ENCODE measurements at regions not wholly inside any gene's neighbourhood (a gene's known extent, or its start where the extent isn't known, plus 50 kb on each side); places are given as distances from the start of the nearest gene placed in this dataset.

GRCh38 chr4:126783191-126783590 is 849.6 kb upstream of the INTU start:
- Histone ChIP-seq H3K36me3 (ENCODE audit: control insufficient read depth, low read length) (no peaks in the 10 kb centered on the region), H3K79me2 (ENCODE audit: control insufficient read depth, low read length) (no peaks in the 10 kb centered on the region)
- no peak for TF ChIP-seq CTCF (IDR thresholded peaks at IDR 0.05; ENCODE audit: low read depth, low read length, poor library complexity, severe bottlenecking)
- TF ChIP-seq EZH2phosphoT487 (IDR thresholded peaks at IDR 0.05; ENCODE audit: borderline replicate concordance, low read length), result no peak

GRCh38 chr4:126784966-126785580 is 847.7 kb upstream of the INTU start:
- no peaks in the 10 kb centered on the region for H3K4me1 ChIP-seq (ENCODE audit: control insufficient read depth, low read length)
- H3K4me3 ChIP-seq (ENCODE audit: low read length), result no peak overlapping the region
- no peaks in the 10 kb centered on the region for H3K36me3 ChIP-seq (ENCODE audit: control insufficient read depth, low read length)
- H3K4me2 ChIP-seq (ENCODE audit: low read length), result no peak overlapping the region
- no peaks in the 10 kb centered on the region for H4K20me1 ChIP-seq (ENCODE audit: control insufficient read depth, insufficient read depth, low read depth, low read length)
- H3K9me2 ChIP-seq (replicated peaks; ENCODE audit: control insufficient read depth, low read length), result no peaks in the 10 kb centered on the region
- H3K79me2 ChIP-seq (ENCODE audit: control insufficient read depth, low read length), result no peaks in the 10 kb centered on the region
- no peaks in the 10 kb centered on the region for H3K9me3 ChIP-seq (ENCODE audit: control insufficient read depth, insufficient read depth, low read length)
- no peaks in the 10 kb centered on the region for H3K27me3 ChIP-seq (ENCODE audit: control insufficient read depth, low read length)
- no peaks in the 10 kb centered on the region for H3F3A ChIP-seq (ENCODE audit: control insufficient read depth, insufficient read depth)
- TF ChIP-seq CTCF (IDR thresholded peaks at IDR 0.05; ENCODE audit: low read depth, low read length, poor library complexity, severe bottlenecking) (no peak), EZH2phosphoT487 (IDR thresholded peaks at IDR 0.05; ENCODE audit: borderline replicate concordance, low read length) (no peak)
- H3K27ac ChIP-seq (ENCODE audit: low read depth, low read length), result no peak overlapping the region

More at GRCh38 chr4:126783191-126783590, 849.6 kb upstream of the INTU start:
- Histone ChIP-seq H3F3A (ENCODE audit: control insufficient read depth, insufficient read depth) (no peaks in the 10 kb centered on the region), H3K4me1 (ENCODE audit: control insufficient read depth, low read length) (no peaks in the 10 kb centered on the region), H3K4me2 (ENCODE audit: low read length) (no peak overlapping the region), H3K4me3 (ENCODE audit: low read length) (no peak overlapping the region), H3K27me3 (ENCODE audit: control insufficient read depth, low read length) (no peaks in the 10 kb centered on the region), H4K20me1 (ENCODE audit: control insufficient read depth, insufficient read depth, low read depth, low read length) (no peaks in the 10 kb centered on the region), H3K27ac (ENCODE audit: low read depth, low read length) (no peak overlapping the region), H3K9me2 (replicated peaks; ENCODE audit: control insufficient read depth, low read length) (no peaks in the 10 kb centered on the region), H3K9me3 (ENCODE audit: control insufficient read depth, insufficient read depth, low read length) (no peaks in the 10 kb centered on the region)

- Histone ChIP-seq H3K79me2 (ENCODE audit: control insufficient read depth, low read length) (no peaks in the 10 kb centered on the region), H3K4me2 (ENCODE audit: low read length) (no peak overlapping the region), H4K20me1 (ENCODE audit: control insufficient read depth, insufficient read depth, low read depth, low read length) (no peaks in the 10 kb centered on the region), H3K27ac (ENCODE audit: low read depth, low read length) (no peak overlapping the region), H3F3A (ENCODE audit: control insufficient read depth, insufficient read depth) (no peaks in the 10 kb centered on the region), H3K36me3 (ENCODE audit: control insufficient read depth, low read length) (no peaks in the 10 kb centered on the region), H3K27me3 (ENCODE audit: control insufficient read depth, low read length) (no peaks in the 10 kb centered on the region), H3K4me1 (ENCODE audit: control insufficient read depth, low read length) (no peaks in the 10 kb centered on the region), H3K9me2 (replicated peaks; ENCODE audit: control insufficient read depth, low read length) (no peaks in the 10 kb centered on the region), H3K4me3 (ENCODE audit: low read length) (no peak overlapping the region), H3K9me3 (ENCODE audit: control insufficient read depth, insufficient read depth, low read length) (no peaks in the 10 kb centered on the region)
- TF ChIP-seq CTCF (IDR thresholded peaks at IDR 0.05; ENCODE audit: low read depth, low read length, poor library complexity, severe bottlenecking) (no peak), EZH2phosphoT487 (IDR thresholded peaks at IDR 0.05; ENCODE audit: borderline replicate concordance, low read length) (no peak)
Measured at GRCh38 chr4:126790633-126791032, 842.1 kb upstream of the INTU start.
